KBM-7 (cell line): ENCODE measurements at regions not wholly inside any gene's neighbourhood (a gene's known extent, or its start where the extent isn't known, plus 50 kb on each side); places are given as distances from the start of the nearest gene placed in this dataset.

ENCODE experiments used
- DNase-seq: peaks from one replicate; pipeline ENCODE4 v3.0.0-alpha.2; 2015
- in situ Hi-C: fragments of 300-500 bp; cut with MboI; formaldehyde crosslinking; loops from 2 replicates; pipeline ENCODE4 v1.14.3; 2020; ENCODE audit warnings: low sequenced_read_pairs, low pct_unique_long_range_greater_than_20kb, mixed read lengths

- in situ Hi-C loops, result no loop called here
- no peak for DNase-seq
These were observed 609.2 kb upstream of the NXPH2 start for GRCh38 chr2:139389391-139389790.

DNA sequence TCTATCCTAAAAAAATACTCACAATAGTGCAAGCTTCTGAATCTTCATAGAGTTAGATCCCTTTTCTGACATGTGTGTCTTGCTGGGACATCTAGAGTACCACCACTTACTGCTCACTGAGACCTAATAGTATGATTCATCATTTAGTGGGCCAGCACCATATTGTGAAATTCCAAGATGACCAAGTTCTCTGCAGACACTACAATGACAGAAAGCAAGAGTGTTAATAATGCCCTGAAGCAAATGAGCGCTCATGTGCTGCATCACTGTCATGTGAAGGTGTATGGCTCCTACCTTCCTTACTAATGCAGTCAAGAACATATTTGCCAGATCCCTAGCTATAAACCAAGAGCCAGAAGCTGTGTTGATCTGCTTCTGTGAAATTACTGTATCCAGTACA is 606.2 kb upstream of the NXPH2 start:
- in situ Hi-C loops, result no loop called here
- no peak for DNase-seq

- DNase-seq, result no peak
- in situ Hi-C loops, result no loop called here
These were observed 603.3 kb upstream of the NXPH2 start for GRCh38 chr2:139383532-139383931.

GRCh38 chr2:139380051-139380450 is 599.9 kb upstream of the NXPH2 start:
- in situ Hi-C loops, result no loop called here
- no peak for DNase-seq

- in situ Hi-C loops, result no loop called here
- no peak for DNase-seq
These were observed 598.2 kb upstream of the NXPH2 start for GRCh38 chr2:139378373-139378772.

DNA sequence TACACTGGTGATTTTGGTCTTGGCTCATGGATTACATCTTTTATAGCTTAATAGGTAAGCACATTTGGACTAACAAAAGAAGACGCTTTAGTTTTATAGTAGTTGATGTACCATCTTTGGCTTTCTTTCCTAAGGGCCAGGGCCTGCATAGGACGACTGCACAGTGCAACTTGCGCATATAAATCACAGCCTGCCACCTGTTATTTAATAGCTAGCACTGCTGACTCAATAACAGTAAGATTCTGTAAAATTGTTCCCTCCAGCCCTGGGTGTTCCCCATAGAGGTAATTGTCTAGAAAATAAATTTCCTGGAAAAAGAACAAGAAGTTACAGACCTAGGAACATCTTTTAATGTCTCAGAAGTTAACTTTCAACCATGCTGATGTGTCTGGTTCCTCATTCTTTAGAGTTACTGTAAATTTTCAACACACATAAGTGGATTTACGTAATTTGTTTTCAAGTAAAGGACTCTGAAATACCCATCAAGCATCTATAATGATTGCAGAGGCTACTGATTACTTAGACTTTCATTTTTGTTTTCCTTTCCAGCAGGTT is 594.2 kb upstream of the NXPH2 start:
- in situ Hi-C loops, result no loop called here
- no peak for DNase-seq

GRCh38 chr2:139369423-139370409 is 589.5 kb upstream of the NXPH2 start:
- no peak for DNase-seq
- in situ Hi-C loops, result no loop called here

GRCh38 chr2:139367416-139367815 is 587.2 kb upstream of the NXPH2 start:
- in situ Hi-C loops, result no loop called here
- no peak for DNase-seq

DNA sequence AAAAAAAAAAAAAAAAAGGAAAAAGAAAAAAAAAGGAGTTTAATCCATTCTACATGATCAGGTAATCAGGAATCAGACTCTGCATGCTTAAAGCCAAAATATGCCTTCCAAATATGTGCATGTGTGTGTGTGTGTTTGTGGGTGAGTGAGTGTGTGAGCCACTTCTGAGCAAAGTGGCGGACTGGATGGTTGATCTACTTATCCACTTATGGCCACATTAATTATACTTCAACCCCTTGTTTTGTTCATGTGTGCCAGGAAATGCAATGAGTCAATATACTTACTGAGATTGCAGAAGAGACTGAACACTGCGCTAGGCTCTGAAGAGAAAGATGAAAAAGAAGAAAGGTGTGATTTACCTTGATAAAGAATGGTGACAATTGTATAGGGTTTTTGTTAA is 586.5 kb upstream of the NXPH2 start:
- in situ Hi-C loops, result no loop called here
- no peak for DNase-seq

DNA sequence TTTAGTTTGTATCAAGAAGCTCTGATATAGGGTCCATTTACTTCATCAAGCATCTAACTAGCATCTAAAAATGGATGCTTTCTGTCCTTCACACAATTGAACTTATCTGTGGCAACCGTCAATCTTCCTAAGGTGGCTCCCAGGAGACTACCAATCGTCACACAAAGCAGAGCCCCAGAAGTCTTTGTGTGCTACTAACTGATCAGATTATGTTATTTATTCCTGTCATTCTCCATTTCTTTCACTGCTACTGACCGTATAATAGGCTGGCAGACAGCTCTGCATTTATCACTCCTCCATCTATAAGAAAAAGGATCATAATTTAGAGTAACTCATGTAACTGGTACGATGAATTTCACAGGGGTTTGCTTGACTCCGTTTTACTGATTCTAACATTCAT is 585.0 kb upstream of the NXPH2 start:
- in situ Hi-C loops, result no loop called here
- no peak for DNase-seq

- in situ Hi-C loops, result no loop called here
- DNase-seq, result no peak
These were observed 580.5 kb upstream of the NXPH2 start for GRCh38 chr2:139360654-139361053.

- in situ Hi-C loops, result no loop called here
- DNase-seq, result no peak
These were observed 579.6 kb upstream of the NXPH2 start for GRCh38 chr2:139359818-139360217.

GRCh38 chr2:139357972-139358371 is 577.8 kb upstream of the NXPH2 start:
- DNase-seq, result no peak
- in situ Hi-C loops, result no loop called here

- in situ Hi-C loops, result no loop called here
These were observed 574.3 kb upstream of the NXPH2 start for GRCh38 chr2:139354518-139354917.

GRCh38 chr2:139353874-139354273 is 573.7 kb upstream of the NXPH2 start:
- in situ Hi-C loops, result no loop called here

More at GRCh38 chr2:139354518-139354917, 574.3 kb upstream of the NXPH2 start:
- DNase-seq, result no peak

DNA sequence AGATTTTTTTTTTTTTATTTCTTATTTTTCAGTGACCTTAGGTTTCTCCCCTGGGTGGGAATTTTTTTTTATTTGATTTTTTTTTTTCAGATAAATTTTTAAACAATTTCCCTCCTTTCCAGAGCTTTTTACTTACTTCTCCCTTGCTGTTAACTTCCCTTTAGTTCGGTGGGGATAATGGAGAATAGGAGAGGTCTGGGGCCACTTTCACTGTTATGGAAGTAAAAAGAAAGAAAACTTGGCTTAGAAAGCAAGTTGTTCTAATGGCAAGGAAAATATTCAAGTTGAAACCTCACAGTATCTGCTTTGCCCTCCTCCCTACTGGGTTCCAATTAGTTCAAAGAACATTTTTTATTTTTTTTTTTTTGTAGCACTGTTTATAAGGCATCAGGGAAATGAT is 537.1 kb upstream of the NXPH2 start:
- in situ Hi-C loops, result no loop called here
- DNase-seq, result no peak

More at GRCh38 chr2:139353874-139354273, 573.7 kb upstream of the NXPH2 start:
- DNase-seq, result no peak

DNA sequence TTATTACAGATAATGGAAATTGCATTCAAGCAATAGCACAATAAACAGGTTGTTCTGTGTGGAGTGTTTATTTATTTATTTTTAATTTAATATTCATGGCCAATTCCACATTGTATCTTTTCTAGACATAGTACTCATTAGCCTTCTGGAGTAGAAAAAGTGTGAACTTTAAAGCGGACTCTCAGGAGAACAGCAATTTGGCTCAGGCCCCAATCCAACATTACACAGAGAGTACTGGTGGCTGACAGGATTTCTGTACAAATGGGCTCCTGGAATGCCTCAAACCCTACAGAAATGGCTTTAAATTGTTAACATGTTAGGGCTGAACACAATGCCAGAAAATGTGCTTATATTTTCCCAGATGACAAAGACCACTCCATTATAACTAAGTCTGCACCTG is 533.9 kb upstream of the NXPH2 start:
- no peak for DNase-seq
- in situ Hi-C loops, result no loop called here

DNA sequence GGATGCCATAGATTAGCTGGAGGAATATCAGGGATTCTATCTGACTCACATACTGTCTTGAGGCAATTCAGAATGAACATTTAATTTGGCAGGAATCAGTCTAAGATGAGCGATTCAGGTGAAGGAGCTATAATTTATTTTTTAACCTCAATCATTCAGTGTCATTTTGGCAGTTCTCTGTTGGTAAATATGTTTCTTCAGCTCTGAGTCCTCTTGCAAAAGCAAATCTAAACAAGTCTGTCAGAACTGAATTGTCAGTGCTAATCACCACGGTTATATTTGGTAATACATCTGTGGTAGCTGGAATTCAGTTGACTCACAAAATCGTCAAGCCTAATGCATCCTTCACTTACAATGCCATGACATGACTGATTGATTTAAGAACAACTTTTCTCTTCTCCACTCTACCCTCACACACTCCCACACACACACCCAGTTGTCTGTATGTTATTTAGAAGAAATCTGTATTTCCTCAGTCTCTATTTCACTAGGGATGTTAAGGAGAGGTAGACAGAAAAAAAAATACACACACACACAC is 516.6 kb upstream of the NXPH2 start:
- no peak for DNase-seq

DNA sequence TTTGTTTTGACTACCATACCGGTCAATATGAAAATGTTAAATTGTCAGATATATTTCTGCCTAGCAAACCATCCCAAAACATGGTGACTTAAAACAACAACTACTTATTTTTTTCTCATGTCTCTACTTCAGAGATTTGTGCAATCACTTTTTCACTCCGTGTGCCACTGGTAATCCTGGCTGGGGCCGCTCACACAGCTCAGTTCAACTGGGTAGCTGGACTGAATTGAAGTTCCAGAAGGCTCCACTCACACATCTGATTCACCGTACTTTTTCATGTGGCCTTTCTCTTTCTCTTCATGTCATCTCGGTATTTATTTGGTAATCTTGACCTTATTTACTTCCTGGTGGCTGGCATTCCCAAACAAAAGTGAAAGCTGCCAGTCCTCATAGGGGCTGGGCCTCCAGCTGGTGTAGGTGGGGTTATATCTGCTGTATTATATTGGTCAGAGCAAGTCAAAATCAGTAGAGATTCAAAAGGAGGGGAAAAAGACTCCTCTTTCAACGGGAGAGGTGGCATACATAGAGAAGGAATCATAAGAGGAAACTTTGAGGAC is 513.9 kb upstream of the NXPH2 start:
- DNase-seq, result no peak
- in situ Hi-C loops, result no loop called here

More for the DNA sequence above, 516.6 kb upstream of the NXPH2 start:
- in situ Hi-C loops, result no loop called here

GRCh38 chr2:139281124-139281523 is 500.9 kb upstream of the NXPH2 start:
- in situ Hi-C loops, result no loop called here
- DNase-seq, result no peak
